Liver (tissue), 8 donors: ENCODE measurements at regions not wholly inside any gene's neighbourhood (a gene's known extent, or its start where the extent isn't known, plus 50 kb on each side); places are given as distances from the start of the nearest gene placed in this dataset.

Source experiments
- DNase-seq: peaks from one replicate; pipeline ENCODE4 v3.0.0-alpha.2; 2017; ENCODE audit warnings: low spot score
- H3K27ac ChIP-seq, 2 donors: one replicate each; pipeline ENCODE4 v1.7.0; 2013; ENCODE audit warnings: inconsistent platforms in 2 of 2, low read length in 2 of 2, control low read depth in 1 of 2, low read depth in 1 of 2, mild to moderate bottlenecking in 1 of 2
- H3K27me3 ChIP-seq, 4 donors: one replicate each; pipeline versions ENCODE4 v1.6.1 to v1.7.0; 2013; ENCODE audit warnings: low read length in 3 of 4, inconsistent platforms in 1 of 4, mild to moderate bottlenecking in 1 of 4, moderate library complexity in 1 of 4; ENCODE audit not compliant: control insufficient read depth in 4 of 4, insufficient read depth in 4 of 4
- H3K36me3 ChIP-seq, 4 donors: one replicate each; pipeline versions ENCODE4 v1.6.1 to v1.7.0; 2013; ENCODE audit warnings: low read length in 3 of 4, mild to moderate bottlenecking in 3 of 4, low read depth in 1 of 4, moderate library complexity in 1 of 4; ENCODE audit not compliant: control insufficient read depth in 4 of 4, insufficient read depth in 3 of 4
- H3K4me1 ChIP-seq, 4 donors: one replicate each; pipeline versions ENCODE4 v1.6.1 to v1.7.0; 2013; ENCODE audit warnings: low read length in 3 of 4, mild to moderate bottlenecking in 3 of 4, moderate library complexity in 1 of 4; ENCODE audit not compliant: control insufficient read depth in 4 of 4, insufficient read depth in 4 of 4
- H3K4me3 ChIP-seq, 3 donors: one replicate each; pipeline versions ENCODE4 v1.6.1 to v1.7.0; 2013; ENCODE audit warnings: low read length in 3 of 3, control low read depth in 1 of 3, low read depth in 1 of 3, mild to moderate bottlenecking in 1 of 3
- H3K9ac ChIP-seq, 2 donors: one replicate each; pipeline ENCODE4 v1.7.0; 2013; ENCODE audit warnings: low read length in 2 of 2, mild to moderate bottlenecking in 2 of 2, moderate library complexity in 2 of 2, control low read depth in 1 of 2, low read depth in 1 of 2
- H3K9me3 ChIP-seq, 4 donors: one replicate each; pipeline versions ENCODE4 v1.6.1 to v1.7.0; 2013; ENCODE audit warnings: low read length in 3 of 4; ENCODE audit not compliant: control insufficient read depth in 4 of 4
- EGR1 ChIP-seq, 2 donors: IDR thresholded peaks; 2 replicates each; pipeline ENCODE4 v1.6.1; 2016 to 2018; ENCODE audit warnings: antibody characterized with exemption in 2 of 2, low read depth in 2 of 2
- FOXA1 ChIP-seq: IDR thresholded peaks from 2 replicates; pipeline ENCODE4 v1.6.1; 2016; ENCODE audit warnings: antibody characterized with exemption
- FOXA2 ChIP-seq: IDR thresholded peaks from 2 replicates; pipeline ENCODE4 v1.6.1; 2016; ENCODE audit warnings: antibody characterized with exemption
- GABPA ChIP-seq, 2 donors: IDR thresholded peaks in 1 of 2; conservative IDR thresholded peaks in 1 of 2; 2 replicates each; pipeline ENCODE4 v1.6.1; 2016; ENCODE audit warnings: antibody characterized with exemption in 2 of 2, mild to moderate bottlenecking in 1 of 2, moderate library complexity in 1 of 2
- HNF4A ChIP-seq, 2 donors: conservative IDR thresholded peaks; 2 replicates each; pipeline ENCODE4 v1.6.1; 2016; ENCODE audit warnings: antibody characterized with exemption in 2 of 2, mild to moderate bottlenecking in 2 of 2
- HNF4G ChIP-seq: IDR thresholded peaks from 2 replicates; pipeline ENCODE4 v1.6.1; 2016; ENCODE audit warnings: antibody characterized with exemption
- JUND ChIP-seq, 2 donors: IDR thresholded peaks; 2 replicates each; pipeline ENCODE4 v1.6.1; 2016; ENCODE audit warnings: antibody characterized with exemption in 2 of 2
- NR2F2 ChIP-seq: IDR thresholded peaks from 2 replicates; pipeline ENCODE4 v1.6.1; 2016; ENCODE audit warnings: antibody characterized with exemption
- RAD21 ChIP-seq, 2 donors: IDR thresholded peaks; 2 replicates each; pipeline ENCODE4 v1.6.1; 2016; ENCODE audit warnings: antibody characterized with exemption in 2 of 2, mild to moderate bottlenecking in 2 of 2
- RXRA ChIP-seq, 2 donors: IDR thresholded peaks; 2 replicates each; pipeline ENCODE4 v1.6.1; 2017 to 2018; ENCODE audit warnings: antibody characterized with exemption in 2 of 2, mild to moderate bottlenecking in 1 of 2
- SP1 ChIP-seq: IDR thresholded peaks from 2 replicates; pipeline ENCODE4 v1.6.1; 2018; ENCODE audit warnings: antibody characterized with exemption, mild to moderate bottlenecking
- TAF1 ChIP-seq: conservative IDR thresholded peaks from 2 replicates; pipeline ENCODE4 v1.6.1; 2016; ENCODE audit warnings: antibody characterized with exemption, mild to moderate bottlenecking
- YY1 ChIP-seq: IDR thresholded peaks from 2 replicates; pipeline ENCODE4 v1.6.1; 2016; ENCODE audit warnings: antibody characterized with exemption, mild to moderate bottlenecking
- WGBS: extraction: QIAGEN DNeasy Blood & Tissue Kit; methylation state at CpG from one replicate; pipeline ENCODE4 v1.1.7; 2013; 5-methylcytosine and 5-hydroxymethylcytosine counted together
- TF ChIP-seq, protein P1 (sequence below): IDR thresholded peaks from 2 replicates; pipeline ENCODE4 v1.6.1; 2016; ENCODE audit warnings: antibody characterized with exemption
- TF ChIP-seq, protein P2 (sequence below): fragments of 150-350 bp; IDR thresholded peaks from 2 replicates; pipeline ENCODE4 v1.5.1; 2017; ENCODE audit warnings: improper control_type of control experiment, low read depth, low read length; ENCODE audit not compliant: missing input control
- TF ChIP-seq, protein P3 (sequence below): IDR thresholded peaks from 2 replicates; pipeline ENCODE4 v1.6.1; 2016; ENCODE audit warnings: antibody characterized with exemption
- TF ChIP-seq, protein P4 (sequence below): IDR thresholded peaks from 2 replicates; pipeline ENCODE4 v1.6.1; 2016; ENCODE audit warnings: antibody characterized with exemption
- TF ChIP-seq, protein P5 (sequence below): IDR thresholded peaks from 2 replicates; pipeline ENCODE4 v1.6.1; 2016; ENCODE audit warnings: antibody characterized with exemption, mild to moderate bottlenecking
- donor health status: healthy.
- donor health status: healthy.
- donor health status: healthy.
- donor health status: healthy.
- donor health status: healthy.

DNA sequence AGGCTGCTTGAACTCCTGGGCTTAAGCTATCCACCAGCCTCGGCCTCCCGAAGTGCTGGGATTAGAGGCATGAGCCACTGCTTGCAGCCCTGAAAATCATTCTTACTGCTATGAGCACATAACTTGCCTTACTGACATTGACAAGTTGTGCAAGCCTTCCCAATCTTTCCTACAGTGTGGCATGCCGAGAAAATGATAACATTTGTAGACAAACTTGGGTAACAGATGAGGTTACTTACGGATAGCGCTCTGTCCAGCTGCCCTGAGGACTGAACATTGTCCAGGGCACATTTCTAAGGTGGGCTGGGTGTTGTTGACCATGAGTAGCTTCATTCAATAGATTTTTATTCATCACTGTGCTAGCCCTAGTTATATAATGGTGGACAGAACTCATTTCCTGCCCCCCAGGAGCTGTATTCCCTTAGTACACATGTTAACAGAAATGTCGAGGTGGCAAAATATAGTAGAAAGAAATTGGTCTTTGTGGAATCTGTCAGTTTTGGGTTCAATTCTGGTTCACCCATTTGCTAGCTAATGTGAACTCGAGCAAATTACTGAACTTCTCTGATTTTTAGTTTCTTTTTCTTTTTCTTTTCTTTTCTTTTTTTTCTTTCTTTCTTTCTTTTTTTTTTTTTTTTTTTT, 118.4 kb upstream of the AKIRIN2 start:
- H3K4me1 ChIP-seq = peaks cover 6 to 17% (median 10%) of the 10 kb centered on the region in 4 donors
- H3K27me3 ChIP-seq = no peaks in the 10 kb centered on the region
- no peaks in the 10 kb centered on the region for H3K36me3 ChIP-seq
- H3K9me3 ChIP-seq = no peaks in the 10 kb centered on the region
- DNase-seq = no peak
- WGBS = 53% methylated on average over 7 of the region's 7 CpGs
- H3K27ac ChIP-seq = peak overlapping the region; percentile 59 to 80
- H3K9ac ChIP-seq = no peak overlapping the region
- H3K4me3 ChIP-seq = no peak overlapping the region
- TF ChIP-seq, protein P1, sequence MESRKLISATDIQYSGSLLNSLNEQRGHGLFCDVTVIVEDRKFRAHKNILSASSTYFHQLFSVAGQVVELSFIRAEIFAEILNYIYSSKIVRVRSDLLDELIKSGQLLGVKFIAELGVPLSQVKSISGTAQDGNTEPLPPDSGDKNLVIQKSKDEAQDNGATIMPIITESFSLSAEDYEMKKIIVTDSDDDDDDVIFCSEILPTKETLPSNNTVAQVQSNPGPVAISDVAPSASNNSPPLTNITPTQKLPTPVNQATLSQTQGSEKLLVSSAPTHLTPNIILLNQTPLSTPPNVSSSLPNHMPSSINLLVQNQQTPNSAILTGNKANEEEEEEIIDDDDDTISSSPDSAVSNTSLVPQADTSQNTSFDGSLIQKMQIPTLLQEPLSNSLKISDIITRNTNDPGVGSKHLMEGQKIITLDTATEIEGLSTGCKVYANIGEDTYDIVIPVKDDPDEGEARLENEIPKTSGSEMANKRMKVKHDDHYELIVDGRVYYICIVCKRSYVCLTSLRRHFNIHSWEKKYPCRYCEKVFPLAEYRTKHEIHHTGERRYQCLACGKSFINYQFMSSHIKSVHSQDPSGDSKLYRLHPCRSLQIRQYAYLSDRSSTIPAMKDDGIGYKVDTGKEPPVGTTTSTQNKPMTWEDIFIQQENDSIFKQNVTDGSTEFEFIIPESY = peak; percentile 76
- TF ChIP-seq, protein P2, sequence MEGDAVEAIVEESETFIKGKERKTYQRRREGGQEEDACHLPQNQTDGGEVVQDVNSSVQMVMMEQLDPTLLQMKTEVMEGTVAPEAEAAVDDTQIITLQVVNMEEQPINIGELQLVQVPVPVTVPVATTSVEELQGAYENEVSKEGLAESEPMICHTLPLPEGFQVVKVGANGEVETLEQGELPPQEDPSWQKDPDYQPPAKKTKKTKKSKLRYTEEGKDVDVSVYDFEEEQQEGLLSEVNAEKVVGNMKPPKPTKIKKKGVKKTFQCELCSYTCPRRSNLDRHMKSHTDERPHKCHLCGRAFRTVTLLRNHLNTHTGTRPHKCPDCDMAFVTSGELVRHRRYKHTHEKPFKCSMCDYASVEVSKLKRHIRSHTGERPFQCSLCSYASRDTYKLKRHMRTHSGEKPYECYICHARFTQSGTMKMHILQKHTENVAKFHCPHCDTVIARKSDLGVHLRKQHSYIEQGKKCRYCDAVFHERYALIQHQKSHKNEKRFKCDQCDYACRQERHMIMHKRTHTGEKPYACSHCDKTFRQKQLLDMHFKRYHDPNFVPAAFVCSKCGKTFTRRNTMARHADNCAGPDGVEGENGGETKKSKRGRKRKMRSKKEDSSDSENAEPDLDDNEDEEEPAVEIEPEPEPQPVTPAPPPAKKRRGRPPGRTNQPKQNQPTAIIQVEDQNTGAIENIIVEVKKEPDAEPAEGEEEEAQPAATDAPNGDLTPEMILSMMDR = no peak
- TF ChIP-seq JUND (IDR thresholded peaks at IDR 0.05) = peak in 1 of 2 donors; percentile 74
- TF ChIP-seq, protein P3, sequence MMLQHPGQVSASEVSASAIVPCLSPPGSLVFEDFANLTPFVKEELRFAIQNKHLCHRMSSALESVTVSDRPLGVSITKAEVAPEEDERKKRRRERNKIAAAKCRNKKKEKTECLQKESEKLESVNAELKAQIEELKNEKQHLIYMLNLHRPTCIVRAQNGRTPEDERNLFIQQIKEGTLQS = no peak
- TF ChIP-seq RXRA (IDR thresholded peaks at IDR 0.05) = peak; percentile 80 to 93
- TF ChIP-seq SP1 = peak; percentile 54
- TF ChIP-seq HNF4G = peak; percentile 9
- peak in 1 of 2 donors; percentile 25 for TF ChIP-seq EGR1 (IDR thresholded peaks at IDR 0.05; ENCODE audit: low read depth in 2 of 2)
- TF ChIP-seq, protein P4, sequence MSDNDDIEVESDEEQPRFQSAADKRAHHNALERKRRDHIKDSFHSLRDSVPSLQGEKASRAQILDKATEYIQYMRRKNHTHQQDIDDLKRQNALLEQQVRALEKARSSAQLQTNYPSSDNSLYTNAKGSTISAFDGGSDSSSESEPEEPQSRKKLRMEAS = peak; percentile 53
- TF ChIP-seq FOXA1 = peak; percentile 34
- TF ChIP-seq NR2F2 = no peak
- TF ChIP-seq HNF4A (conservative IDR thresholded peaks at IDR 0.05) = peak; percentile 74 to 89
- TF ChIP-seq GABPA (IDR thresholded peaks at IDR 0.05 in 1 of 2, conservative IDR thresholded peaks at IDR 0.05 in 1 of 2) = no peak
- TF ChIP-seq FOXA2 = peak; percentile 68
- no peak for TF ChIP-seq TAF1
- TF ChIP-seq RAD21 (IDR thresholded peaks at IDR 0.05) = peak; percentile 40
- TF ChIP-seq, protein P5, sequence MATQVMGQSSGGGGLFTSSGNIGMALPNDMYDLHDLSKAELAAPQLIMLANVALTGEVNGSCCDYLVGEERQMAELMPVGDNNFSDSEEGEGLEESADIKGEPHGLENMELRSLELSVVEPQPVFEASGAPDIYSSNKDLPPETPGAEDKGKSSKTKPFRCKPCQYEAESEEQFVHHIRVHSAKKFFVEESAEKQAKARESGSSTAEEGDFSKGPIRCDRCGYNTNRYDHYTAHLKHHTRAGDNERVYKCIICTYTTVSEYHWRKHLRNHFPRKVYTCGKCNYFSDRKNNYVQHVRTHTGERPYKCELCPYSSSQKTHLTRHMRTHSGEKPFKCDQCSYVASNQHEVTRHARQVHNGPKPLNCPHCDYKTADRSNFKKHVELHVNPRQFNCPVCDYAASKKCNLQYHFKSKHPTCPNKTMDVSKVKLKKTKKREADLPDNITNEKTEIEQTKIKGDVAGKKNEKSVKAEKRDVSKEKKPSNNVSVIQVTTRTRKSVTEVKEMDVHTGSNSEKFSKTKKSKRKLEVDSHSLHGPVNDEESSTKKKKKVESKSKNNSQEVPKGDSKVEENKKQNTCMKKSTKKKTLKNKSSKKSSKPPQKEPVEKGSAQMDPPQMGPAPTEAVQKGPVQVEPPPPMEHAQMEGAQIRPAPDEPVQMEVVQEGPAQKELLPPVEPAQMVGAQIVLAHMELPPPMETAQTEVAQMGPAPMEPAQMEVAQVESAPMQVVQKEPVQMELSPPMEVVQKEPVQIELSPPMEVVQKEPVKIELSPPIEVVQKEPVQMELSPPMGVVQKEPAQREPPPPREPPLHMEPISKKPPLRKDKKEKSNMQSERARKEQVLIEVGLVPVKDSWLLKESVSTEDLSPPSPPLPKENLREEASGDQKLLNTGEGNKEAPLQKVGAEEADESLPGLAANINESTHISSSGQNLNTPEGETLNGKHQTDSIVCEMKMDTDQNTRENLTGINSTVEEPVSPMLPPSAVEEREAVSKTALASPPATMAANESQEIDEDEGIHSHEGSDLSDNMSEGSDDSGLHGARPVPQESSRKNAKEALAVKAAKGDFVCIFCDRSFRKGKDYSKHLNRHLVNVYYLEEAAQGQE = peak; percentile 82
- peak; percentile 76 for TF ChIP-seq YY1
